Esophagus squamous epithelium (tissue), 5 donors: ENCODE measurements at regions not wholly inside any gene's neighbourhood (a gene's known extent, or its start where the extent isn't known, plus 50 kb on each side); places are given as distances from the start of the nearest gene placed in this dataset.

ENCODE experiments used
- DNase-seq: peaks from one replicate; lab custom pipeline; 2025; lab: John Stamatoyannopoulos, UW
- H3K27ac ChIP-seq, 4 donors: fragments of 200-600 bp; sonication (generic); one replicate each; pipeline ENCODE4 v1.5.1; 2016 to 2019; ENCODE audit warnings: mild to moderate bottlenecking in 1 of 4
- H3K27me3 ChIP-seq, 4 donors: fragments of 200-600 bp; sonication (generic); 1 replicate in 3 of 4; 2 replicates in 1 of 4; pipeline versions ENCODE4 v1.5.1 to v1.6.0; 2017 to 2021; ENCODE audit warnings: antibody characterized with exemption in 1 of 4
- H3K36me3 ChIP-seq, 3 donors: fragments of 200-600 bp; sonication (generic); one replicate each; pipeline ENCODE4 v1.5.1; 2016 to 2019
- H3K4me1 ChIP-seq, 3 donors: fragments of 200-600 bp; sonication (generic); one replicate each; pipeline ENCODE4 v1.5.1; 2017 to 2019
- H3K4me3 ChIP-seq, 4 donors: fragments of 200-600 bp; sonication (generic); 1 replicate in 3 of 4; 2 replicates in 1 of 4; pipeline ENCODE4 v1.5.1; 2016 to 2019; ENCODE audit warnings: mild to moderate bottlenecking in 2 of 4, moderate library complexity in 1 of 4
- H3K9me3 ChIP-seq, 3 donors: fragments of 200-600 bp; sonication (generic); one replicate each; pipeline ENCODE4 v1.5.1; 2016 to 2019
- POLR2A ChIP-seq, 4 donors: fragments of 450-650 bp; IDR thresholded peaks; one replicate each; pipeline ENCODE4 v1.6.1; 2017; ENCODE audit warnings: antibody characterized with exemption in 4 of 4, mild to moderate bottlenecking in 4 of 4, moderate library complexity in 3 of 4
- WGBS, 2 donors: methylation state at CpG; one replicate each; pipeline ENCODE4 v1.1.5; 2018; 5-methylcytosine and 5-hydroxymethylcytosine counted together
- intact Hi-C: fragments of 100-400 bp; cut with DNase I; formaldehyde crosslinking; loops from one replicate; pipeline ENCODE4 v1.15.0; 2022
- TF ChIP-seq, protein P1 (sequence below), 6 experiments: fragments of 450-650 bp in 4 of 6; fragments of 200-600 bp in 2 of 6; sonication (generic) in 2 of 6; IDR thresholded peaks; one replicate each; pipeline ENCODE4 v1.5.1; 2016 to 2019; ENCODE audit warnings: antibody characterized with exemption in 6 of 6, mild to moderate bottlenecking in 4 of 6, moderate library complexity in 4 of 6
- donor health status: DM: yes; HTN: yes; CAD: no.

DNA sequence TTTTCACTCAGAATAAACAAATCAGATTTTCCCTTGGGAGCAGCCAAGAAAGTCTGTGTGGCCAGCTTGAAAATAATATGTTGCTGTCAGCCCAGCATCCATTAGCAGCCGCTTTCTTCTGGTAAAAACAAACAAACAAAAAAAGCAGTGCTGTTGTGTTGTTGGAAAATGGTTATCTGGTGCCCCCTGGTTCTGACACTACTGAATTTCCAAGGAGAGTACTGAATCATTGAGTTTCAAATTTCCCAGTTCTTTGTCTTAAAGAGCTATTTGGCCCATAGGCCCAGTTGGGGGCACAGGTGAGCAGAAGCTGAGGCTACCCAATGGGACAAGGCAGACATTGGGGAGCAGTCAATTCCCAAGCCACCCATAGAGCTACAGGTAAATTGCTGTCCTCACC, 995.9 kb downstream of the UQCRFS1 start:
- TF ChIP-seq, protein P1, sequence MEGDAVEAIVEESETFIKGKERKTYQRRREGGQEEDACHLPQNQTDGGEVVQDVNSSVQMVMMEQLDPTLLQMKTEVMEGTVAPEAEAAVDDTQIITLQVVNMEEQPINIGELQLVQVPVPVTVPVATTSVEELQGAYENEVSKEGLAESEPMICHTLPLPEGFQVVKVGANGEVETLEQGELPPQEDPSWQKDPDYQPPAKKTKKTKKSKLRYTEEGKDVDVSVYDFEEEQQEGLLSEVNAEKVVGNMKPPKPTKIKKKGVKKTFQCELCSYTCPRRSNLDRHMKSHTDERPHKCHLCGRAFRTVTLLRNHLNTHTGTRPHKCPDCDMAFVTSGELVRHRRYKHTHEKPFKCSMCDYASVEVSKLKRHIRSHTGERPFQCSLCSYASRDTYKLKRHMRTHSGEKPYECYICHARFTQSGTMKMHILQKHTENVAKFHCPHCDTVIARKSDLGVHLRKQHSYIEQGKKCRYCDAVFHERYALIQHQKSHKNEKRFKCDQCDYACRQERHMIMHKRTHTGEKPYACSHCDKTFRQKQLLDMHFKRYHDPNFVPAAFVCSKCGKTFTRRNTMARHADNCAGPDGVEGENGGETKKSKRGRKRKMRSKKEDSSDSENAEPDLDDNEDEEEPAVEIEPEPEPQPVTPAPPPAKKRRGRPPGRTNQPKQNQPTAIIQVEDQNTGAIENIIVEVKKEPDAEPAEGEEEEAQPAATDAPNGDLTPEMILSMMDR (IDR thresholded peaks at IDR 0.05) = no peak
- TF ChIP-seq POLR2A (IDR thresholded peaks at IDR 0.05) = no peak
- H3K4me1 ChIP-seq = no peaks in the 10 kb centered on the region
- H3K27me3 ChIP-seq = no peaks in the 10 kb centered on the region
- H3K27ac ChIP-seq = no peak overlapping the region
- H3K36me3 ChIP-seq = no peaks in the 10 kb centered on the region
- no peak overlapping the region for H3K4me3 ChIP-seq
- no peak for DNase-seq
- intact Hi-C loops = no loop called here
- peaks cover 0 to 4% (median 0%) of the 10 kb centered on the region in 3 donors for H3K9me3 ChIP-seq
- WGBS, 2 donors = 5 to 19% methylated on average over 1 of the region's 1 CpG

DNA sequence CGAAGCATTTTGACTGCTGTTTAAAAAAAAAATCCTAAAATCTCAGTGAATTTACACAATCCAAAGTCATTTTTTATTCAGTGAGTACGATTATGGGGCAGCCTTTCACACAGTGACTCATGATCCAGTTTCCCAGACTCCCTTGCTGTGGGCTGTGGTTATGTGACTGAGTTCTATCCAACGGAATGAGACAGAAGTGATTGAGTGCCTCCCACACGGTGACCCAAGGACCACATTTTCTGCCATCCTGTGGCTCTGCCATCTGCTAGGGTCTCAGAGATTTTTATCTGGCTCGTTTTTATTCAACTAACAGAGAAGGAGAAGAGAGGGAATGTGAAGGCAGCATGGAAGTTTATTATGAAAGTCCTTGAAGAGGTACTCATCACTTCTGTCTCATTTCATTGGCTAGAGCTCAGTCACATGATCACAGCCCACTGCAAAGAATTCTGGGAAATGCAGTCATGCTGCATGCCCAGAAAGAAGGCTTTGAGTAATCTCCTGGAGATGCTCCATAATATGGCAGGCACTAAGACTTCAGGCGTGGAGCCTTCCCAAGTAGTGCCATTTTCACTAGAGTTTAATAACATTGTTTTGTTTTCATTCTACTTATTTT, 999.4 kb downstream of the UQCRFS1 start:
- no peak for DNase-seq
- intact Hi-C loops = no loop called here
- WGBS, 2 donors = 55 to 59% methylated on average over 6 of the region's 6 CpGs

DNA sequence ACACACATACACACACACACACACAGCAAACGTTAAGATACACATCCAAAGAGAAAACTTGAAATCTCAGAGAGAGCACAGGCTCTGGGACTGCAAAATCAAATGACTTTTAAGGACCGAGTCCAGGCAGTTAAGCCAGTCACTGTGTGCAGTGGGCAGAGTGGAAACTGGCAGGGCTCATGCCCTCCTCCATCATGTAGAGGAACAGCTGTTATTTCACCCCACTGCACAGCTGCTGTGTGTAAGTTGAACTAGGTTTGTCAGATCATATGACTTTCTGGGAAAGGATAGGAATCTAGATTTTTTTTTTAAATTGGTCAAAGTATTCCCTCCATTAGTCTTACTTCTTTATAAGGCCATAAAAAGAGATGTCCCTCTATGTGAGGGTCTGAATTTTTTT, 1002.1 kb downstream of the UQCRFS1 start:
- no peak for DNase-seq
- Histone ChIP-seq H3K27ac (no peak overlapping the region), H3K27me3 (no peaks in the 10 kb centered on the region), H3K9me3 (peaks cover 0 to 16% (median 0%) of the 10 kb centered on the region in 3 donors), H3K4me3 (no peak overlapping the region), H3K4me1 (no peaks in the 10 kb centered on the region), H3K36me3 (no peaks in the 10 kb centered on the region)
- 50 to 63% methylated on average over 2 of the region's 2 CpGs for whole genome bisulfite sequencing, 2 donors
- no peak for TF ChIP-seq POLR2A (IDR thresholded peaks at IDR 0.05)
- TF ChIP-seq, protein P1 (IDR thresholded peaks at IDR 0.05) = no peak
- intact Hi-C loops = no loop called here

More for the DNA sequence above, 999.4 kb downstream of the UQCRFS1 start:
- H3K9me3 ChIP-seq = peaks cover 0 to 5% (median 0%) of the 10 kb centered on the region in 3 donors
- no peaks in the 10 kb centered on the region for H3K36me3 ChIP-seq
- no peak overlapping the region for H3K4me3 ChIP-seq
- H3K4me1 ChIP-seq = no peaks in the 10 kb centered on the region
- TF ChIP-seq POLR2A (IDR thresholded peaks at IDR 0.05) = no peak
- TF ChIP-seq, protein P1 (IDR thresholded peaks at IDR 0.05) = no peak
- H3K27me3 ChIP-seq = no peaks in the 10 kb centered on the region
- H3K27ac ChIP-seq = no peak overlapping the region

DNA sequence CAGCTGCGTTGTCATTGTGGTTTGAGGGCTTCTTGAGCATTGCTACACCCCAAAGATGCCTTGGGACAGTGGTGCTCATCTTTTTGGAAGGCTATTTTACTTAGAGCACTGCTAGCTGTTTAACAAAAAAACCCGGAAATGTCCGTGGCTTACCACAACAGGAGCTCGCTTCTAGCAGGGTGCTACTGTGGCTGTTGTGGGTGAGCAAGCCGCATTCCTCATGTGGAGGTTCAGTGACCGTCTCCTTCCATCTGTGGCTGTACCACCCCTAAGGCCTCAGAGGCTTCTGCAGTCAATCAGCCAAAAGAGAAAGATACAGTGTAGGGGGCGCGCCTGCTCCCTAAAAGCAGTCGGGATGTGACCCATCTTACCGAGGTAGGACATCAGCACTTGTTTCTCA, 1004.2 kb downstream of the UQCRFS1 start:
- whole genome bisulfite sequencing, 2 donors = 55 to 67% methylated on average over 5 to 9 of the region's 10 CpGs
- no peak overlapping the region for H3K27ac ChIP-seq
- H3K9me3 ChIP-seq = peaks cover 0 to 16% (median 0%) of the 10 kb centered on the region in 3 donors
- no peak overlapping the region for H3K4me3 ChIP-seq
- H3K4me1 ChIP-seq = no peaks in the 10 kb centered on the region
- intact Hi-C loops = no loop called here
- DNase-seq = no peak
- no peak for TF ChIP-seq POLR2A (IDR thresholded peaks at IDR 0.05)
- TF ChIP-seq, protein P1 (IDR thresholded peaks at IDR 0.05) = no peak
- no peaks in the 10 kb centered on the region for H3K36me3 ChIP-seq
- H3K27me3 ChIP-seq = no peaks in the 10 kb centered on the region

DNA sequence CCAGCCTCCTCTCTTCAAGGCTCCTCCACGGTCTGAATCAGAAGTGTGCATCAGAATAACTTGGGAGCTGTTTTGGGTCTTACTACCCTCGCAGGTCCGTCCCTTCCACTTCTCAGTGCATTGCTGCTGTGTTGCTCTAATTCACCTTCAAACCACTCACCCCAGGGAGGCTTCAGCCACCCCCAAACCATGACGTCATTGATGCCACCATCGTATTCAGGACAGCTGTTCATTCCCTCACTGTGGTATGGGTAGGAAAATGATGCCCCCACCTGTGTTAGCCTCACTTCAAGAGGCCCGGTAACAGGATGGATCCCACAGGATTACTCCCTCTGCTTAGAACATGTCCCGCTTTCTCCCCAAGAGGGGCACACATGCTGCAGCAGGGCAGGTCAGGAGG, 1005.7 kb downstream of the UQCRFS1 start:
- H3K27me3 ChIP-seq = no peaks in the 10 kb centered on the region
- 75 to 89% methylated on average over 5 to 7 of the region's 7 CpGs for WGBS, 2 donors
- H3K9me3 ChIP-seq = peaks cover 0 to 18% (median 0%) of the 10 kb centered on the region in 3 donors
- no peak for TF ChIP-seq POLR2A (IDR thresholded peaks at IDR 0.05)
- TF ChIP-seq, protein P1 (IDR thresholded peaks at IDR 0.05) = no peak
- no peak for DNase-seq
- intact Hi-C loops = no loop called here
- no peaks in the 10 kb centered on the region for H3K4me1 ChIP-seq
- H3K27ac ChIP-seq = no peak overlapping the region
- H3K4me3 ChIP-seq = no peak overlapping the region
- H3K36me3 ChIP-seq = no peaks in the 10 kb centered on the region
